Epithelial cell of proximal tubule (primary cell): ENCODE measurements at regions not wholly inside any gene's neighbourhood (a gene's known extent, or its start where the extent isn't known, plus 50 kb on each side); places are given as distances from the start of the nearest gene placed in this dataset.

Source experiments
- DNase-seq: peaks from one replicate; pipeline ENCODE4 v3.0.0-alpha.2; 2011; ENCODE audit warnings: low read depth
- H3K4me3 ChIP-seq: 2 replicates; pipeline ENCODE4 v1.5.1; 2011; ENCODE audit warnings: low read depth, mild to moderate bottlenecking, low read length
- TF ChIP-seq, protein P1 (sequence below): conservative IDR thresholded peaks from 2 replicates; pipeline ENCODE4 v1.5.1; 2012; ENCODE audit warnings: low read depth, mild to moderate bottlenecking, low read length

DNA sequence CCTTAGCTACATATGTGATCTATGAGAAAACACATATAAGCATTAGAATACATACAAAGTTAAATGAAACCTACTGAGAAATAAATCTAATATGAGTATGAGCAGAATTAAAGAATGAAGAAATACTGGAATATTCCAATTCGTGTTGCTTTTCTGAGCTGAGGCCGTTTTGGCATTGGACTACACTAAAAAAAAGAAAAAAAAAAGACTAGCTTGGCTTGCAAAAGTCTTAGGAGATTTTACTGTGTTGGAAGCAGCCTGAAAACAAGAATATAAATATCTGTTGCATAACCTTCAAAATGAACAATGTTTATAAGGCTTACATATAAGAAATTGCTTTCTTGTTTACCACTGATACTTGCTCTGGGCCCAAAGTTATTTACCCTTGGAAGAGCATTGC is 562.8 kb downstream of the TMEM182 start:
- H3K4me3 ChIP-seq: no peak overlapping the region
- no peak for DNase-seq
- TF ChIP-seq, protein P1, sequence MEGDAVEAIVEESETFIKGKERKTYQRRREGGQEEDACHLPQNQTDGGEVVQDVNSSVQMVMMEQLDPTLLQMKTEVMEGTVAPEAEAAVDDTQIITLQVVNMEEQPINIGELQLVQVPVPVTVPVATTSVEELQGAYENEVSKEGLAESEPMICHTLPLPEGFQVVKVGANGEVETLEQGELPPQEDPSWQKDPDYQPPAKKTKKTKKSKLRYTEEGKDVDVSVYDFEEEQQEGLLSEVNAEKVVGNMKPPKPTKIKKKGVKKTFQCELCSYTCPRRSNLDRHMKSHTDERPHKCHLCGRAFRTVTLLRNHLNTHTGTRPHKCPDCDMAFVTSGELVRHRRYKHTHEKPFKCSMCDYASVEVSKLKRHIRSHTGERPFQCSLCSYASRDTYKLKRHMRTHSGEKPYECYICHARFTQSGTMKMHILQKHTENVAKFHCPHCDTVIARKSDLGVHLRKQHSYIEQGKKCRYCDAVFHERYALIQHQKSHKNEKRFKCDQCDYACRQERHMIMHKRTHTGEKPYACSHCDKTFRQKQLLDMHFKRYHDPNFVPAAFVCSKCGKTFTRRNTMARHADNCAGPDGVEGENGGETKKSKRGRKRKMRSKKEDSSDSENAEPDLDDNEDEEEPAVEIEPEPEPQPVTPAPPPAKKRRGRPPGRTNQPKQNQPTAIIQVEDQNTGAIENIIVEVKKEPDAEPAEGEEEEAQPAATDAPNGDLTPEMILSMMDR: no peak

DNA sequence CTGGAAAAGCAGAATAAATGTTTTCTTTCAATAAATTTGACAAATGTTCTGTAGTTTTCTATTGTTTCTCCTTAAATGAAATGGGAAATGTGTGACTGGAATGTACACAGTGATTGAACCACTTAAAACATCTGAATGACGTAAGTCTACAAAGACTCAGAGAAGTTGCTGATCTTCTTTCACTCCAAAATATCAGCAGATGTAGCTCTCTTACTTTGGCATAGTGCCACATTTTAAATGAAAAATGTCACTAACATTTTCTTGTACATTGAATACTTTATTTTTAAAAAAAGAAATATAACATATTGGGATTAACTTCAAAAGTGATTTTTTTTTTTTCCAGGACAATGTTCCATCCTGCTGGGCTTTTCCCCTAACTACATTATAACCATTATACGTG is 565.6 kb downstream of the TMEM182 start:
- TF ChIP-seq, protein P1: no peak
- no peak overlapping the region for H3K4me3 ChIP-seq
- no peak for DNase-seq

DNA sequence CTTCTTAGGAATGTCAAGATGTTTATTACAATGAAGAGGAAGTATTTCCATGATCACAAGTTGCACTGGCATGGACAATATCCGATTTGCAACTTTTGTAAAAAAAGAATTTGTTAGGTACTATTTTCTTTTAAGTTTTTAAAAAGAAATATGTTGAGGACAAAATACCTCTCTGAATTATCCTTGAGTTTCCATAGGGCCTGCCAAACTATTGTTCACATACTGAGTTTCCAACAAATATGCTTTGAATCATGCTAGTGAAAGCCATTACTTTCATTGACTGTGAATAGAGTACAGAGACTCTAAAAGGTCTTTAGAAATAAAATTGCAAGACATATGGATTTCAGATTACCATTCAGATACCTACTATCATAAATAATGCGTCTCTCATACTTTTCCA is 566.1 kb downstream of the TMEM182 start:
- TF ChIP-seq, protein P1: no peak
- DNase-seq: no peak
- no peak overlapping the region for H3K4me3 ChIP-seq

DNA sequence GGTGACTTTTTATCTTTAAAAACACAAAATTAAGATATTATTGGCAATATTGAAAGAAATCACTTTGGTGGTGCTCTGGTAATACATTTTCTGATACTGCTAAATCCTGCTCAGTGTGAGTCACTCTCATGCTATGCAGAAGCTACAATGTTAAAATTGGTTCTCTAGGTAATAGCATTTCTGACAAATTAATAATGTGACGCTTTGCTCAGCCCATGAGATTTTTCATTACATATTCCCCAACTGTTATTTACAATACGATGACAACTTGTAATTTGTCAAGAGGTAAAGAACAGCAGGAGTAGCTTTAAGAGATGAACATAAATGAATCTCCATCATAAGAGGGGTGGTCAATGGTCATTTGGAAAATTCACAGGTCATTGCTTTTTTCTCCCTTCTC is 573.6 kb downstream of the TMEM182 start:
- H3K4me3 ChIP-seq: no peak overlapping the region
- TF ChIP-seq, protein P1: no peak
- no peak for DNase-seq

DNA sequence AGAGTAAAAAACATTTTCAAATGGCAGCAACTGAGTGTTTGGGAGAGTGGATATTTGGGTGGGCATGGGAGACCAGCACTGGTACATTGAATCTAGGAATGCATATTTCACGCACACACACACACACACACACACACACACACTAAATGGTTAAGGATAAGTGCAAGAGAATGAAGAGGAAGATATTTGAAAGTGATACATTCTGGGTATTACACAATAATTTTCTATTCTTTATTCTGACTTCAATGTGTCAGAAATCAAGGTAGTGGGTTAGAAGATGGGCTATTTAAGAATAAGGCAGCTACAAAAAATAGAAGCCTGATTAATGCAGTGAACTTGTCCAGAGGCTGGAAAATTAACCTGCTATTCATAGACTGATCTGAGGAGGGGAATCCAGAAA is 577.0 kb downstream of the TMEM182 start:
- no peak for DNase-seq
- TF ChIP-seq, protein P1: no peak
- no peak overlapping the region for H3K4me3 ChIP-seq

DNA sequence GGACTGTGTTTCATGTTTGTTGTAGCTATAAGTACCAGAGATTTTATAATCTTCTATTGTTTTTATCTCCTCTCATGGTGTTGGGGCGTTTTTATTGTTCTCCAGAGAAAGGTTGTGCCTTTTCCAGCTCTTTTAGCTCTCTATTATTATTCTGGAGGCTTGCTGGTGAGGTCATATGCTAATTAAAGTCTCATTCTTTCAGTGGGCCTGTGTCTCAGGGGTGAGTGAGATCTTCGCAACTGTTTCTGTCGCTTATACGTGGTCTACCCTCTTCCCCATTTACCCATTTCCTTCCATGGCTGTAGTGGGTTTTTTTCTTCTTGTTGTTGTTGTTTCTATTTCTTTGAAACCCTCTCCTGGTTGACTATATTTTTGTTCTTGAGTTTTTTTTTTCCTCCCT is 584.9 kb downstream of the TMEM182 start:
- TF ChIP-seq, protein P1: no peak
- no peak for DNase-seq
- H3K4me3 ChIP-seq: no peak overlapping the region

DNA sequence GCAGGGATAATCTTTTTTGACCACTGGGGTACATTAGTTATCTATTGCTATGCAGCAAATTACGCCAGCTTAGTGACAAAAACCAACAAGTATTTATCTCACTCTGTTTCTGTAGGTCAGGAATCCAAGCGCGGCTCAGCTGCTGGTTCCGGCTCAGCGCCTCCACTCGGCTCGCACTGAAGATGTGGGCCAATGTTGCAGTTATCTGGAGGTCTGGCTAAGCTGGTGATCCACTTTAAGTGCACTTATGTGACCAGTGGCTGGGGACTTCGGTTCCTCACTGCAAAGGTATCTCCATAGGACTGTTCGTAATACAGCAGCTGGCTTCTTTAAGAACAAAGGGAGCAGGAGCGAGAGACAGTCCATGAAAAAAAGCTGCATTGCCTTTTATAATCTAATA is 591.9 kb downstream of the TMEM182 start:
- DNase-seq: no peak
- TF ChIP-seq, protein P1: no peak
- H3K4me3 ChIP-seq: no peak overlapping the region
